ENCODE measurements at regions not wholly inside any gene's neighbourhood (a gene's known extent, or its start where the extent isn't known, plus 50 kb on each side); places are given as distances from the start of the nearest gene placed in this dataset.

GRCh38 chr2:66198873-66199272 is 236.1 kb upstream of the MEIS1 start:
- TF ChIP-seq, protein P1, sequence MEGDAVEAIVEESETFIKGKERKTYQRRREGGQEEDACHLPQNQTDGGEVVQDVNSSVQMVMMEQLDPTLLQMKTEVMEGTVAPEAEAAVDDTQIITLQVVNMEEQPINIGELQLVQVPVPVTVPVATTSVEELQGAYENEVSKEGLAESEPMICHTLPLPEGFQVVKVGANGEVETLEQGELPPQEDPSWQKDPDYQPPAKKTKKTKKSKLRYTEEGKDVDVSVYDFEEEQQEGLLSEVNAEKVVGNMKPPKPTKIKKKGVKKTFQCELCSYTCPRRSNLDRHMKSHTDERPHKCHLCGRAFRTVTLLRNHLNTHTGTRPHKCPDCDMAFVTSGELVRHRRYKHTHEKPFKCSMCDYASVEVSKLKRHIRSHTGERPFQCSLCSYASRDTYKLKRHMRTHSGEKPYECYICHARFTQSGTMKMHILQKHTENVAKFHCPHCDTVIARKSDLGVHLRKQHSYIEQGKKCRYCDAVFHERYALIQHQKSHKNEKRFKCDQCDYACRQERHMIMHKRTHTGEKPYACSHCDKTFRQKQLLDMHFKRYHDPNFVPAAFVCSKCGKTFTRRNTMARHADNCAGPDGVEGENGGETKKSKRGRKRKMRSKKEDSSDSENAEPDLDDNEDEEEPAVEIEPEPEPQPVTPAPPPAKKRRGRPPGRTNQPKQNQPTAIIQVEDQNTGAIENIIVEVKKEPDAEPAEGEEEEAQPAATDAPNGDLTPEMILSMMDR (IDR thresholded peaks at IDR 0.05), result no peak
- no peak for TF ChIP-seq POLR2A (IDR thresholded peaks at IDR 0.05)
